CD14-positive monocyte (primary cell): ENCODE measurements at regions not wholly inside any gene's neighbourhood (a gene's known extent, or its start where the extent isn't known, plus 50 kb on each side); places are given as distances from the start of the nearest gene placed in this dataset.

ENCODE experiments used
- DNase-seq, 3 donors: peaks; one replicate each; pipeline ENCODE4 v3.0.0-alpha.2; 2011 to 2022
- H2AFZ ChIP-seq: 2 replicates; pipeline ENCODE4 v1.6.0; 2012; ENCODE audit warnings: mild to moderate bottlenecking, low read depth, low read length, inconsistent platforms; ENCODE audit not compliant: insufficient read depth, poor library complexity, severe bottlenecking
- H3K27ac ChIP-seq, 2 donors: 1 replicate in 1 of 2; 2 replicates in 1 of 2; pipeline ENCODE4 v1.5.1; 2012 to 2013; ENCODE audit warnings: low read length in 2 of 2, control low read depth in 1 of 2, inconsistent platforms in 1 of 2, low read depth in 1 of 2, mild to moderate bottlenecking in 1 of 2
- H3K27me3 ChIP-seq, 2 donors: one replicate each; pipeline versions ENCODE4 v1.6.0 to v1.6.1; 2011 to 2013; ENCODE audit warnings: low read length in 2 of 2; ENCODE audit not compliant: control insufficient read depth in 2 of 2, insufficient read depth in 2 of 2
- H3K36me3 ChIP-seq, 2 donors: replicated peaks in 1 of 2; 1 replicate in 1 of 2; 2 replicates in 1 of 2; pipeline versions ENCODE4 v1.5.1 to v1.6.1; 2012 to 2013; ENCODE audit warnings: low read length in 2 of 2, control low read depth in 1 of 2, inconsistent platforms in 1 of 2, mild to moderate bottlenecking in 1 of 2; ENCODE audit not compliant: insufficient read depth in 2 of 2, control insufficient read depth in 1 of 2
- H3K4me1 ChIP-seq, 2 donors: 1 replicate in 1 of 2; 2 replicates in 1 of 2; pipeline versions ENCODE4 v1.5.1 to v1.6.1; 2012 to 2013; ENCODE audit warnings: low read length in 2 of 2, control low read depth in 1 of 2, inconsistent platforms in 1 of 2, mild to moderate bottlenecking in 1 of 2, moderate library complexity in 1 of 2; ENCODE audit not compliant: insufficient read depth in 2 of 2, control insufficient read depth in 1 of 2
- H3K4me2 ChIP-seq: replicated peaks from 2 replicates; pipeline ENCODE3; 2012; ENCODE audit warnings: low read length, moderate library complexity, mild to moderate bottlenecking; ENCODE audit not compliant: poor library complexity, severe bottlenecking; ENCODE audit errors: extremely low read depth
- H3K4me3 ChIP-seq, 3 experiments: fragments of 200-600 bp in 1 of 3; sonication (generic) in 1 of 3; replicated peaks in 1 of 3; 1 replicate in 2 of 3; 2 replicates in 1 of 3; pipeline ENCODE4 v1.5.1; 2011 to 2013; ENCODE audit warnings: low read length in 3 of 3, mild to moderate bottlenecking in 3 of 3, control low read depth in 2 of 3, low read depth in 2 of 3, inconsistent platforms in 1 of 3, moderate library complexity in 1 of 3
- H3K79me2 ChIP-seq: 2 replicates; pipeline ENCODE4 v1.6.0; 2012; ENCODE audit warnings: mild to moderate bottlenecking, control low read depth, inconsistent platforms, low read length, moderate library complexity; ENCODE audit not compliant: insufficient read depth
- H3K9ac ChIP-seq: 2 replicates; pipeline ENCODE4 v1.6.0; 2017; ENCODE audit warnings: low read length, mild to moderate bottlenecking; ENCODE audit not compliant: insufficient read depth, poor library complexity, severe bottlenecking
- H3K9me3 ChIP-seq, 2 donors: replicated peaks in 1 of 2; 1 replicate in 1 of 2; 2 replicates in 1 of 2; pipeline versions ENCODE4 v1.5.1 to v1.6.1; 2012 to 2013; ENCODE audit warnings: low read length in 2 of 2, control low read depth in 1 of 2; ENCODE audit not compliant: control insufficient read depth in 1 of 2, insufficient read depth in 1 of 2
- H4K20me1 ChIP-seq: 2 replicates; pipeline ENCODE4 v1.6.0; 2012; ENCODE audit warnings: mild to moderate bottlenecking, low read length, control low read depth, moderate library complexity; ENCODE audit not compliant: insufficient read depth
- H3K27ac Mint-ChIP-seq, 7 donors: one replicate each; pipeline ENCODE4 v1.8.0; 2020; ENCODE audit warnings: mild to moderate bottlenecking in 7 of 7, mixed read lengths in 7 of 7, moderate library complexity in 6 of 7, inconsistent platforms in 2 of 7
- H3K27me3 Mint-ChIP-seq, 3 donors: one replicate each; pipeline ENCODE4 v1.8.0; 2021 to 2022; ENCODE audit warnings: low read depth in 3 of 3, mild to moderate bottlenecking in 3 of 3, mixed read lengths in 3 of 3, moderate library complexity in 3 of 3, inconsistent platforms in 1 of 3
- H3K36me3 Mint-ChIP-seq, 2 donors: one replicate each; pipeline ENCODE4 v1.8.0; 2020; ENCODE audit warnings: mixed read lengths in 2 of 2, inconsistent platforms in 1 of 2, mild to moderate bottlenecking in 1 of 2
- H3K4me1 Mint-ChIP-seq: one replicate; pipeline ENCODE4 v1.8.0; 2020; ENCODE audit warnings: mild to moderate bottlenecking, mixed read lengths
- H3K4me3 Mint-ChIP-seq, 2 donors: one replicate each; pipeline ENCODE4 v1.8.0; 2020; ENCODE audit warnings: mild to moderate bottlenecking in 2 of 2, mixed read lengths in 2 of 2, moderate library complexity in 1 of 2
- H3K9me3 Mint-ChIP-seq, 7 donors: one replicate each; pipeline ENCODE4 v1.8.0; 2020 to 2022; ENCODE audit warnings: mixed read lengths in 7 of 7, mild to moderate bottlenecking in 6 of 7, moderate library complexity in 6 of 7, inconsistent platforms in 2 of 7
- WGBS: methylation state at CpG from one replicate; pipeline ENCODE4 v1.1.5; 2013; ENCODE audit warnings: missing lambda C conversion rate; ENCODE audit not compliant: insufficient coverage; 5-methylcytosine and 5-hydroxymethylcytosine counted together
- intact Hi-C, 2 donors: fragments of 100-400 bp; cut with micrococcal nuclease; formaldehyde crosslinking; loops; one replicate each; pipeline versions ENCODE4 v1.15.0 to v1.15.1; 2023
- TF ChIP-seq, protein P1 (sequence below): fragments of 200-600 bp; IDR thresholded peaks from one replicate; pipeline ENCODE4 v1.8.0; 2022; ENCODE audit warnings: antibody characterized with exemption, mild to moderate bottlenecking

DNA sequence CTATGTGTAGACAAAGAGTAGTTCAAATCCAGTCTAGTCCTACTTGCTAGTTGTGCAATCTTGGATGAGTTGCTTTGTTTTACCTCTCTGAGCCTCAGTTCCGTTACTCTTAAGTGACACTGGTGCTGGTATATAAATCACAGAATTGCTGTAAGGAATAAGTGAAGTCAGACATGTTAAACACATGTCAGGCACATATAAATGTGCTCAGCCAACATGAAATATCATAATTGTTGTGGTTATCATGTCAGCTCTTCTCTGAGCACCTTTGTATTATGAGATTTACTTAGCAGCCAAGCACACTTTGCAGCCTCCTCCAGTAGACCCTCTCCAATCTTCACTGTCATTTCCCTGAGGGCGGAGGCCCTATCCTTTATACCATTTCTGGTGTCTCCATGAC lies 87.9 kb upstream of the PAK3 start:
- H3K4me3 Mint-ChIP-seq, result no peak overlapping the region
- no peak for DNase-seq
- Histone ChIP-seq H3K4me3 (no peak overlapping the region), H3K9me3 (no peaks in the 10 kb centered on the region), H3K79me2 (no peaks in the 10 kb centered on the region), H3K27me3 (no peaks in the 10 kb centered on the region), H3K4me1 (peaks cover 10 to 17% of the 10 kb centered on the region in 2 donors), H3K27ac (no peak overlapping the region), H3K9ac (no peak overlapping the region), H3K36me3 (no peaks in the 10 kb centered on the region), H2AFZ (no peak overlapping the region), H3K4me2 (no peak overlapping the region), H4K20me1 (no peaks in the 10 kb centered on the region)
- intact Hi-C loops, result no loop called here
- WGBS, result no CpG with 5 or more reads among the region's 2 CpGs
- H3K36me3 Mint-ChIP-seq, result no peaks in the 10 kb centered on the region
- TF ChIP-seq, protein P1, sequence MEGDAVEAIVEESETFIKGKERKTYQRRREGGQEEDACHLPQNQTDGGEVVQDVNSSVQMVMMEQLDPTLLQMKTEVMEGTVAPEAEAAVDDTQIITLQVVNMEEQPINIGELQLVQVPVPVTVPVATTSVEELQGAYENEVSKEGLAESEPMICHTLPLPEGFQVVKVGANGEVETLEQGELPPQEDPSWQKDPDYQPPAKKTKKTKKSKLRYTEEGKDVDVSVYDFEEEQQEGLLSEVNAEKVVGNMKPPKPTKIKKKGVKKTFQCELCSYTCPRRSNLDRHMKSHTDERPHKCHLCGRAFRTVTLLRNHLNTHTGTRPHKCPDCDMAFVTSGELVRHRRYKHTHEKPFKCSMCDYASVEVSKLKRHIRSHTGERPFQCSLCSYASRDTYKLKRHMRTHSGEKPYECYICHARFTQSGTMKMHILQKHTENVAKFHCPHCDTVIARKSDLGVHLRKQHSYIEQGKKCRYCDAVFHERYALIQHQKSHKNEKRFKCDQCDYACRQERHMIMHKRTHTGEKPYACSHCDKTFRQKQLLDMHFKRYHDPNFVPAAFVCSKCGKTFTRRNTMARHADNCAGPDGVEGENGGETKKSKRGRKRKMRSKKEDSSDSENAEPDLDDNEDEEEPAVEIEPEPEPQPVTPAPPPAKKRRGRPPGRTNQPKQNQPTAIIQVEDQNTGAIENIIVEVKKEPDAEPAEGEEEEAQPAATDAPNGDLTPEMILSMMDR, result no peak
- peaks cover 0 to 3% (median 0%) of the 10 kb centered on the region in 7 donors for H3K9me3 Mint-ChIP-seq
- H3K4me1 Mint-ChIP-seq, result peaks cover 27% of the 10 kb centered on the region
- peaks cover 1 to 5% (median 1%) of the 10 kb centered on the region in 3 donors for H3K27me3 Mint-ChIP-seq
- H3K27ac Mint-ChIP-seq, result no peak overlapping the region

DNA sequence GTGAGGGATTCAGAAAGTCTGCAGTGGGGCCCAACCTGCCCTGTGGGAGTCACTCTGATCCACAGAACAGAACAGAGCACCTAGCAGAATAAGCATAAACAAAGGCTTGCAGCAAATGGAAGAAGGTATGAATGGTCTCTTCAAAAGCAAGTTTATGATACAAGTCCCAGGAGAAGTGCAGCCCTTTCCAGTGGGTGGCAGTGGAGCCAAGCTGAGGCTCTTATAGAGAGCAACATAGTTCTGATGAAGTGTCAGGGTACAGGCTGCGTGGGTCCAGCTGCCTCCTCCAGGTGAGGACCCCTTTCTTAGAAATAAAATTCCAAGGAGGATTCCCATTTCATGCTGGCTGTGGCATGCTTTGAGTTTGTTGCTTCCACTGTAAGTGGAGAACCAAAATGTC lies 88.8 kb upstream of the PAK3 start:
- no peaks in the 10 kb centered on the region for H4K20me1 ChIP-seq
- peaks cover 0 to 3% (median 0%) of the 10 kb centered on the region in 7 donors for H3K9me3 Mint-ChIP-seq
- no CpG with 5 or more reads among the region's 1 CpG for WGBS
- peaks cover 1 to 8% (median 1%) of the 10 kb centered on the region in 3 donors for H3K27me3 Mint-ChIP-seq
- H3K27ac Mint-ChIP-seq, result peak overlapping the region in 1 of 7 donors; percentile 25
- no peaks in the 10 kb centered on the region for H3K36me3 ChIP-seq
- no peaks in the 10 kb centered on the region for H3K79me2 ChIP-seq
- H3K4me3 Mint-ChIP-seq, result no peak overlapping the region
- no peak for DNase-seq
- H3K4me3 ChIP-seq, result no peak overlapping the region
- H3K27me3 ChIP-seq, result peaks cover 0 to 2% of the 10 kb centered on the region in 2 donors
- peaks cover 27% of the 10 kb centered on the region for H3K4me1 Mint-ChIP-seq
- TF ChIP-seq, protein P1, result no peak
- no peaks in the 10 kb centered on the region for H3K9me3 ChIP-seq
- no peak overlapping the region for H3K9ac ChIP-seq
- no peak overlapping the region for H3K27ac ChIP-seq
- no peak overlapping the region for H2AFZ ChIP-seq
- no peaks in the 10 kb centered on the region for H3K36me3 Mint-ChIP-seq
- H3K4me1 ChIP-seq, result peaks cover 10 to 17% of the 10 kb centered on the region in 2 donors
- H3K4me2 ChIP-seq, result no peak overlapping the region
- intact Hi-C loops, result no loop called here
